ENCODE measurements at regions not wholly inside any gene's neighbourhood (a gene's known extent, or its start where the extent isn't known, plus 50 kb on each side); places are given as distances from the start of the nearest gene placed in this dataset.

- TF ChIP-seq POLR2A (IDR thresholded peaks at IDR 0.05; ENCODE audit: low read length) (no peak), GATA1 (IDR thresholded peaks at IDR 0.05; ENCODE audit: low read depth, low read length) (no peak)
Observed at GRCh38 chr4:147137280-147137679, 191.6 kb upstream of the TTC29 start.

Measured in erythroblast (primary cell).